HG02973 (cell line): ENCODE measurements at regions not wholly inside any gene's neighbourhood (a gene's known extent, or its start where the extent isn't known, plus 50 kb on each side); places are given as distances from the start of the nearest gene placed in this dataset.
"Not testable (repeated sequence)": the region's sequence is repeated elsewhere in the genome, so short reads cannot be mapped to it uniquely, and the experiment has no call there.

ENCODE experiments used
- ATAC-seq: cut with Tn5 transposase; IDR thresholded peaks from one replicate; pipeline ENCODE4 v1.9.1; 2021; ENCODE audit warnings: moderate library complexity; ENCODE audit not compliant: unreplicated experiment

GRCh38 chr3:34909679-34910078 is 729.6 kb upstream of the ARPP21 start:
- not testable (repeated sequence) for ATAC-seq

GRCh38 chr3:34919025-34919424 is 720.3 kb upstream of the ARPP21 start:
- no peak for ATAC-seq

GRCh38 chr3:34920806-34921205 is 718.5 kb upstream of the ARPP21 start:
- no peak for ATAC-seq

- ATAC-seq: no peak
These were observed 714.4 kb upstream of the ARPP21 start for GRCh38 chr3:34924961-34925360.

- no peak for ATAC-seq
These were observed 713.5 kb upstream of the ARPP21 start for GRCh38 chr3:34925851-34926250.

- no peak for ATAC-seq
These were observed 710.3 kb upstream of the ARPP21 start for GRCh38 chr3:34929036-34929435.

GRCh38 chr3:34934660-34935059 is 704.7 kb upstream of the ARPP21 start:
- ATAC-seq: no peak

GRCh38 chr3:34938784-34939183 is 700.5 kb upstream of the ARPP21 start:
- ATAC-seq: no peak

GRCh38 chr3:34942256-34942655 is 697.1 kb upstream of the ARPP21 start:
- ATAC-seq: no peak

GRCh38 chr3:34947834-34948233 is 691.5 kb upstream of the ARPP21 start:
- ATAC-seq: no peak

GRCh38 chr3:34948517-34948916 is 690.8 kb upstream of the ARPP21 start:
- ATAC-seq: no peak

- ATAC-seq: no peak
These were observed 683.6 kb upstream of the ARPP21 start for GRCh38 chr3:34955680-34956079.

- no peak for ATAC-seq
These were observed 682.8 kb upstream of the ARPP21 start for GRCh38 chr3:34956511-34956910.

- ATAC-seq: no peak
These were observed 681.6 kb upstream of the ARPP21 start for GRCh38 chr3:34957677-34958076.

GRCh38 chr3:34969513-34969912 is 669.8 kb upstream of the ARPP21 start:
- no peak for ATAC-seq

- no peak for ATAC-seq
These were observed 666.8 kb upstream of the ARPP21 start for GRCh38 chr3:34972481-34972880.

GRCh38 chr3:34973586-34973985 is 665.7 kb upstream of the ARPP21 start:
- no peak for ATAC-seq

GRCh38 chr3:34983631-34984030 is 655.7 kb upstream of the ARPP21 start:
- ATAC-seq: no peak

GRCh38 chr3:34988296-34988695 is 651.0 kb upstream of the ARPP21 start:
- no peak for ATAC-seq

GRCh38 chr3:34995796-34996430 is 643.4 kb upstream of the ARPP21 start:
- ATAC-seq: no peak

- ATAC-seq: no peak
These were observed 640.4 kb upstream of the ARPP21 start for GRCh38 chr3:34998902-34999301.

- ATAC-seq: no peak
These were observed 627.1 kb upstream of the ARPP21 start for GRCh38 chr3:35012214-35012613.

GRCh38 chr3:35028157-35028556 is 611.2 kb upstream of the ARPP21 start:
- no peak for ATAC-seq
